Mononuclear cell (primary cell): ENCODE measurements at regions not wholly inside any gene's neighbourhood (a gene's known extent, or its start where the extent isn't known, plus 50 kb on each side); places are given as distances from the start of the nearest gene placed in this dataset.

ENCODE experiments used
- H3K27me3 ChIP-seq: 2 replicates; pipeline ENCODE4 v1.6.0; 2011; ENCODE audit warnings: low read length, control low read depth; ENCODE audit not compliant: insufficient read depth
- H3K4me1 ChIP-seq: 2 replicates; pipeline ENCODE4 v1.5.1; 2011; ENCODE audit warnings: mild to moderate bottlenecking, low read length, control low read depth; ENCODE audit not compliant: insufficient read depth
- H3K4me3 ChIP-seq: 2 replicates; pipeline ENCODE4 v1.5.1; 2011; ENCODE audit warnings: mild to moderate bottlenecking, low read length, moderate library complexity
- H3K9me3 ChIP-seq: 2 replicates; pipeline ENCODE4 v1.5.1; 2011; ENCODE audit warnings: low read depth, mild to moderate bottlenecking, control low read depth, low read length

DNA sequence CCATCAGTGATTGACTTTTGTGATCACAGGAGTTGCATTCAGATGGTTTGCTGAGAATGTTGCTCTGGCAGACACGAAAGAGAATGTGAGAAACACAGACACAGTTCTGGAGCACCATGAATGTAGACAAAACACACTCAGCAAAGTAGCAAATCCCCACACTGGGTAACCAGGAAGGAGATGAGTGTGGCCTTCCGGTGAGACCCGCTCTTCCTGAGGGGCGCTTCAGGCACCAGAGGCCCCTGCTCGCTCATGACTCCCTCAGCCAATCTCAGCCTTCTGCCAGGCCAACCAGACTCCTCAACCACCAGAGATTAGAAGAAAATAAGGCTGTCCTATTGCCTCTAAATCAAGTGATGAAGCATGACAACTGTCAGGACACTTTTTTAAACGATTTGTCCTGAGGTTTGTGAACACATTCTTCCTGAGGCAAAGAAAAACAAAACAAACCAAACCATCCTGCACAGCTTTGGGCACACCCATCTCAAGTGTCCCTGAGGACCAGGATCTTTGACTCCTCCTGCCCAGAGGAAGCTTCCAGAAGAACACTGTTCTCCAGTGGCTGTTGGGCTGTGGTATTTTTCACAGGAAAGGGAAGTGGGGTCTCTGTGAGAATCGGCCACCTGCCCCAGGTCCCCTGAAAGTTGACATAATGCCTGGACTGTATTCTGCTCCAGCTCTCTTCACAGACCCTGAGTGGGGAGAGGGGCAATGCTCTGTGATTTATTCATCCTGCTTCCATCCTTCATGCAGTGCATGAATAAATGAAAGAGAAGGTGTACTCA lies 152.8 kb downstream of the BCL11A start:
- no peak overlapping the region for H3K4me3 ChIP-seq
- H3K27me3 ChIP-seq, result no peaks in the 10 kb centered on the region
- peaks cover 9% of the 10 kb centered on the region for H3K4me1 ChIP-seq
- no peaks in the 10 kb centered on the region for H3K9me3 ChIP-seq

DNA sequence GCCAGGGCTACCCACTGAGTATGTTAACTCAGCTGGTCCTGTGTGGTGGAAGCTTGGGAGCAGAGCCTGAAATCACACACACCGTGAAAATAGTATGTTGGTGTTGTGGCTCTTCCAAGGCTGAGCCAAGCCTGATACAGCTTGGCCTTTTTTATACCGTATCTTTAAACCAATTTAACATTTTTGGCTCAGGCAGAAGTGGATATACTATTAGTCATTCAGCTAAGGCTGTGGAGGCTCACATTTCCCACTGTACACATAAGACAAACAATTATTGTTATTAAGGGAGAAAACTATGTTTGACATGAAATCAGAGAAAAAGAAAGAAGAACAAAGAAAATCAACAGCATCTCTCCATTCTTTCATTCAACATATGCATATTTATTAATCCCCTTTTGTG lies 159.0 kb downstream of the BCL11A start:
- Histone ChIP-seq H3K4me1 (peaks cover 19% of the 10 kb centered on the region), H3K9me3 (no peaks in the 10 kb centered on the region), H3K4me3 (no peak overlapping the region), H3K27me3 (no peaks in the 10 kb centered on the region)

DNA sequence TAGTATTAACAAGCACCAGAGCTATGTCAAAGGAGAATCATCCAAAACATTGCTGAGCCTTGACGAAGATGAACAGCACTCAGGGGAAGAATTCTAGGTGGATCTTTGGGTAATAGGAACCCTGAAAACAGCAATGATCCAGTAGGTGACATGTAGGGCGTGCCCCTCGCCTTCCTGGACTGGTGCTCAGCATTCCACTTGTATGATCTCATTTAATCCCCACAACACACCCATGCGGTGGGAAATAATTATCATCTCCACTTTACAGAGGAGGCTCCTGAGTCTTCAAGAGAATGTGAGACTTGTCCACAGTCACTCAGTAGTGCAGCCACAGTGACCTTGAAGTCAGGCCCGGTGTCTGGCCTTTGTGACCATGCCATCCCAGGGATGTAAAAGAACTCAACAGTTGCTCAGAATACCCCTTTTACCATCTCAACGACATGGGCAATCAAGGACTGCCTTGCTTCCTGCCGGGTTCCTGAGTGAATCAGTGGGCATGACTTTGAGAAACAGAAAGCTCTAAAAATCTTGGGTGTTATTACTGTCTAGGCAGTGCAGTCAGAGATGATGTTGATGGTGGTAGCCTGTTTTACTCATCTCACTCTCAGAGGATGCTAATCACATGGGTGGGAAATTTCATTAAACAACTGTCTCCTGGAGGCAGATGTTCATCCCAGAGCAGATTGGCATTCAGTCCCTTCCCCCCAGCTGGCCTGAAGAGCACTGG lies 161.6 kb downstream of the BCL11A start:
- Histone ChIP-seq H3K4me1 (peaks cover 19% of the 10 kb centered on the region), H3K4me3 (no peak overlapping the region), H3K9me3 (no peaks in the 10 kb centered on the region), H3K27me3 (no peaks in the 10 kb centered on the region)

DNA sequence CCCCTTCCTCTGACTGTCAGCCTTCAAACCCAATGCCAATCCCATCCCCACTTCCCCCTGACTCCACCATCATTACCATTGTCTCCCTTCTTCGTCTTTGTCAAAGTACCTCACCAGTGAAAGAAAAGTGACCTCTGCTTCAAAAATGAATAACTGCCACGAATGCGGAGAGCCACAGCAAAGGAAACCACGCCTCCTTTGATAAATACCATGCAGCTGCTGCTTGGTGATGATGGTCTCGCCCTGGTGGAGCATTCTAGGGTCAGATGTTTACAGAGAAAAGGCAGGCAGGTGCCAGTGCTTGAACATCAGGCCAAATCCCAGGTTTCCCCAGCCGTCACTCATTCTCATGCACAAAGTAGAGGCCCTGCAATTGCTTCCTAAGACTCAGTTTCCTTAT lies 162.2 kb downstream of the BCL11A start:
- H3K4me3 ChIP-seq, result no peak overlapping the region
- H3K9me3 ChIP-seq, result no peaks in the 10 kb centered on the region
- no peaks in the 10 kb centered on the region for H3K27me3 ChIP-seq
- H3K4me1 ChIP-seq, result peaks cover 21% of the 10 kb centered on the region

DNA sequence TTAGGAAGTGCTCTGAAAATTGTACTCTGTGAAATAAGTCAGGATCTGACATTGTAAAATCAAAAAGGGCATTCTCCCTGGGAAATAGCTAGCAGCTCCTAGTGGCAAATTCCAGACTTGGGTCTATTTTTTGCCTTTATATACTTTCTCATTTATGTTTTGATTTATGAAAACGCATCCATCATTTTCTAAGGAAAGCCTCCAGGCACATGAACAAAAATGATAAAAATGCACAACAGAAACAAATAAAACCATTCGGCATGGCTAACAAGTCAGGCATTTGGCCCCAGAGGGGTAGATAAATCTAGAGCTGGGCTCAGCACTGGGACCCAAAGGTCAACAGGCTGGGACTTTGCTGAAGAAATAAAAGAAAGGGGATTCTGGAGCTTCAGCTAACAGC lies 167.0 kb downstream of the BCL11A start:
- H3K9me3 ChIP-seq, result no peaks in the 10 kb centered on the region
- H3K4me1 ChIP-seq, result peaks cover 40% of the 10 kb centered on the region
- H3K4me3 ChIP-seq, result no peak overlapping the region
- no peaks in the 10 kb centered on the region for H3K27me3 ChIP-seq

DNA sequence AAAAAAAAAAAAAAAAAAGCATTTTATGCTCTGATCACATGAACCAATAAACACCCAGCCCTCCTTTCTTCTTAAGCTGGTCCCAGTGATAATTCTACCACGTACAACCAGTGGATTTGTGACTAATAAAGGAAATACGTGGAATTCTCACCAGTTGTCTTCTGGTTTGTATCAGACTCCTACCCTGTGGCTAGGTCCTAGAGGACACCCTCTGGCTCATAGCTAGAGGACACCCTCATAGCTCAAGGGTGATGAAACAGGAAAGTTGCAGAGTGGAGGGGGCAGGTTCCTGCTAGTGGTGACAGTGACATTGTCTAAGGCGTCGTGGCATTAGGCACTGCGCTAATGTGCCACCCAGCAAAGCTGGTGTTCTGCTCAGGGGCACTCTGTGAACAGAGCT lies 167.8 kb downstream of the BCL11A start:
- Histone ChIP-seq H3K4me1 (peaks cover 32% of the 10 kb centered on the region), H3K9me3 (no peaks in the 10 kb centered on the region), H3K4me3 (no peak overlapping the region), H3K27me3 (no peaks in the 10 kb centered on the region)

DNA sequence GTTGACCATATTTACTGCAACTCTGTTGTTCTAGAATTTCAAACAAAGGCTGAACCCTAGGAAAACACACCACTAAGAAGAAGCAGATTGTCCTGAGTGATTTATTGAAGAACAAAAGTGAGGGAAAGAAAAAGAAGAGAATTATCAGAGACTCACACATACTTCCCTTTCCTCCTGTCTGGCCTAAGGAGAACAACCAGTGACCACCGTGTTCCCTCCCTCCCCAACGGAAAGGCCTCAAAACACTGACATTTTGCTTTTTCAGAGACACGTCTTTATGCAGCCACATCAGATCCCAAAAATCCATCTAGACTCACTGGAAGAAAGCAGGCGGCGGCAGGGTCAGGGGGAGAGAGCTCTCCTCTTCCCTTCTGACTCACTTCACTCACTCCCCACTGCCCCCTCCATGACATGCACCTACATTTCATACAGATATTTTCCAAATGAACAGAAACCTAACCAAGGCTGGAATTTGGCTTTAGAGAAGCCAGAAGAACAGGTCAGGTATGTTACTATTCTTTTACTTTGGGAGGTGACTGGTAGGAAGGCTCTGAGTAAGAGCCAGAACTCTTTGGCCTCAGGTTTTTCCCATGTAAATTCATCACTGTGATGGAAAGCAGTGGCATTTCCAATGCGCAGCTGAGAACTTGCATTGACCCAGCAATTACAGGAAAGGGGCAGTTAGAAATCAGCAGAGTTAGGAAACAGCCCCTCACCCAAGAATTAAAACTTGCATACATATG lies 169.9 kb downstream of the BCL11A start:
- Histone ChIP-seq H3K9me3 (no peaks in the 10 kb centered on the region), H3K4me3 (no peak overlapping the region), H3K27me3 (no peaks in the 10 kb centered on the region), H3K4me1 (peaks cover 34% of the 10 kb centered on the region)

DNA sequence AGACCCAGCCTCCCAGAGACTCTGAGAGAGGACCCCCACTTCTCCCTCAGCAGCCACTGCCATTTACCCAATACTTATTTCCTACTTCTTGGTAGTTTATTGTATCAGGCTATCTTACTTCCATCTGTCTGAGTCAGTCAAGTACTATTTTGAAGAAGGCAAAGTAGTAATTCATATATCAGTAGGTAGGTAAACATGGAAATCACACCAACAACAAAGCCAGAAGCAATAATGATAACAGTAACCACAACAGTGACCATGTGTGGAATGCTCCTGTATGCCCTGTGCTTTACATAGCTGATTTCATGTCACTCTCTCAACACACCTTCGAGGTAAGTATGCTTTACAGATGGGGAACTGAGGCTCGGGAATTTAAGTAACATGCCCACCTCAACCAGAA lies 173.0 kb downstream of the BCL11A start:
- Histone ChIP-seq H3K27me3 (no peaks in the 10 kb centered on the region), H3K4me3 (no peak overlapping the region), H3K9me3 (no peaks in the 10 kb centered on the region), H3K4me1 (peaks cover 34% of the 10 kb centered on the region)

DNA sequence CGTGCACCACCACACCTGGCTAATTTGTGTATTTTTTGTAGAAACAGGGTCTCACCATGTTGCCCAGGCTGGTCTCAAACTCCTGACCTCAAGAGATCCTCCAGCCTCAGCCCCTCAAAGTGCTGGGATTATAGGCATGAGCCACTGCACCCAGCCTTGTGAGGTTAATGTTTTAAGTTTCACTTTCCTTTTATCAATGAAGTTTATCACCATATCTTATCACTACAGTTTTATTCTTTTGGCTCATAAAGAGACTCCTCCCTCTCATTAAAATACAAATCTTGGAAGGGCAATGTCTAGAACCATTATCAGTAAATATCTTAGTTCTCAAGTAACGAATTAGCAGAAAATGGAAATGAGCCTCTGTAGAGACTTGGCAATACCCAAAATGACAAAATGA lies 173.8 kb downstream of the BCL11A start:
- Histone ChIP-seq H3K4me3 (no peak overlapping the region), H3K9me3 (no peaks in the 10 kb centered on the region), H3K27me3 (no peaks in the 10 kb centered on the region), H3K4me1 (peaks cover 27% of the 10 kb centered on the region)

DNA sequence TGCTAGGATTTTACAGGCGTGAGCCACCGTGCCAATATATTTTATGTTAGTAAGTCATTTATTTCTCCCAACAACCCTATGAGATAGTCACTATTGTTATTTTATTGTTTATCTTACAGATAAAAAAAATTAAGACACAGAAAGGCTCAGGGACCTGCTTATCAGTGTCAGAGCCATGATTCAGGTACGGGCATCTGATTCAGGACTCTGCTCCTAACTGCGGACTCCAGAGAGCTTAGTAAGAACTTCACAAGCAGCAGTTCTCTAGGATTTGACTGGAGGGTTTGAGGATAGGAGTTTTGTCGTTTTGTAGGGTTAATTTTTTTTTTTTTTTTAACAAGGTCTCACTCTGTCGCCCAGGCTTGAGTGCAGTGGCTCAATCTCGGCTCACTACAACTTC lies 174.2 kb downstream of the BCL11A start:
- no peaks in the 10 kb centered on the region for H3K9me3 ChIP-seq
- peaks cover 26% of the 10 kb centered on the region for H3K4me1 ChIP-seq
- H3K4me3 ChIP-seq, result no peak overlapping the region
- H3K27me3 ChIP-seq, result no peaks in the 10 kb centered on the region

DNA sequence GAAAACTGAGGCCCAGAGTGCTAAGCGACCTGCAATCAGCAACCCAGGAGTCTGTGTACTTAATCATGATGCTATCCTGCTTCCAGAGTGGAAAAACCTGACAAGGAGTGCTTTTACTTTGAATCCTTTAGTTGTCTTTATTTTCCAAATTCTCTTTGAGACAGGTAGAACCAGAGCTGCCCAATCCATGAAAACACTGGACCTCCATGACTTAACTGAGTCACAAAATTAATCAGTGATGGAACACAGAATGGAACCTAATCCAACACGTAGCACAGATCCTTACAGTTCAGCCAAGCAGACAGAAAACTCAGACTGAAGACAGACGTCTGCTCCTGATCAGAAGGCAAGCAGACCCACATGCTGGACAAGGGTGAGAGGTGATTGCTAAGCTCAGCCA lies 175.6 kb downstream of the BCL11A start:
- Histone ChIP-seq H3K27me3 (no peaks in the 10 kb centered on the region), H3K4me3 (no peak overlapping the region), H3K4me1 (peaks cover 20% of the 10 kb centered on the region), H3K9me3 (no peaks in the 10 kb centered on the region)

DNA sequence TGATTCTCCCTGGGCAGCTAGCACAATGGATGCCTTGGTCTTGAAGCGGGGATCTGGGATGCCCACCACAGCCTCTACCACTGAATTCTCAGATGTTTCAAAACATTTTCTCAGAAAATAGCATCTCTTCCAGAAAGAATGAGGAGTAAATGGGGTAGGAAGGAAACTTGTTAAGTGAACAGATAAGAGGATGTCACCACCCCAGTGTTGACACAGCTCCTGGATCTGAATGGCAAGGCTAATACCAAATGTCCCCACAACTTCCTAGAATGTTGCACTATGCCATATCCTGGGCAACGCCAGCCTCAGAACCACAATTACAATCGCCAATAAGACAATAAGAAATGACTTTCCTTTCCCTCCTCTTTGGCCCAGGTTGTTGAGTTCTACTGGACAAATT lies 177.2 kb downstream of the BCL11A start:
- H3K9me3 ChIP-seq, result no peaks in the 10 kb centered on the region
- H3K4me1 ChIP-seq, result peaks cover 33% of the 10 kb centered on the region
- no peak overlapping the region for H3K4me3 ChIP-seq
- H3K27me3 ChIP-seq, result no peaks in the 10 kb centered on the region

DNA sequence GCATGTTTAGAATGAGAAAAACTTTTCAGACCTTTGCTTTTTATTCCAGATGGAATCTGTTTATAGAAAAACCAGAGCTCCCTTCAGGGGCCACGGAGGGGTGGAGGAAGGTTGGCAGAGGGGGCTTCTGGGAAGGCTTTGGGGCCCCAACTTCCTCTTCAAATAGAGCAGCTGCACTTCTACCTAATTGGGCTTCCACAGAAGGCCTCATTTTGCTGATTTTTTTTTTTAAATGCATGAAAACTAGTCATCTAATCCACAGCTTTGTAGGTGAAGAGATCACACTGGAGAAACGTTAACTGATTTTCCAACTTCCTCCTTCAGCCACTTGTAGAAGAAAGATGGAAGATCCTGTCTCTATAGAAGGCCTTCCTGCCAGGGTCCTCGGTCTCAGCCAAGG lies 181.8 kb downstream of the BCL11A start:
- no peak overlapping the region for H3K4me3 ChIP-seq
- peaks cover 44% of the 10 kb centered on the region for H3K4me1 ChIP-seq
- H3K27me3 ChIP-seq, result no peaks in the 10 kb centered on the region
- H3K9me3 ChIP-seq, result no peaks in the 10 kb centered on the region

DNA sequence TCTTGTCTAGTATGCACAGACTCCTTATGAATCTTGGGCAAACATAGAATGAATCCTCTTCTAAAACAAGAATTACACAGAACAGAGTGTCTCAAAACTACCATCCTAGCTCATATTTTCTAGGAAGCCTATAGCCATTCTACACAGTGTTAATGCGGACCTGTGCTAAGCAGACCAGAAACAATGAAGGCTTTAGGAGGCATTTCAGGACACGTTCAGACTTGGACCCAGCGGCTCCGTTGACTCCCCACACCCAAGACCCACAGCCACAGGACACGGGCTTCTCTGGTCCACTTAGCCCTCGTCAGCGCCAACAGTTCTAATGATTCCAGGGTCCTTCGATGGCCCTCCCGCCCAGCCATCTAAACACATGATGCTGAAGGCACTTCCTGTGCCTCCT lies 182.2 kb downstream of the BCL11A start:
- Histone ChIP-seq H3K27me3 (no peaks in the 10 kb centered on the region), H3K9me3 (no peaks in the 10 kb centered on the region), H3K4me3 (no peak overlapping the region), H3K4me1 (peaks cover 44% of the 10 kb centered on the region)

DNA sequence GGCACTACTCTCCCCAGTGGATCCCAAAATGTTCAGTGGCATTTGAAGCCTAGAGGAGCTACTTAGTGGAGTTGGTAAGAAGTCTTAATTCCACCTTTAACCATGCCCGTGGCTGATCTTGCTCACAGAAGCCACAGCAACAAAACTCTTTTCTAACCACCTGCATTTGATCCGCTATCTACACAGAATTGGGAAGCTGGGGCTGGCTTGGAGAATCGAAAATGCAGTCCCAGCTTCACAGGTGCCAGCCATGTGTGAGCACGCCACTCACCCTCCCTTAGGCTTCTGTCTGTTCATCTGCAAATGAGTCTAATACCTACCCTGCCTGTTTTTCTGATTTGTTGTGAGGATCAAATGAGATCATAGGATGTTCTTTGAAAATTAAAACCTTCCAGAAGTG lies 182.6 kb downstream of the BCL11A start:
- peaks cover 44% of the 10 kb centered on the region for H3K4me1 ChIP-seq
- no peaks in the 10 kb centered on the region for H3K27me3 ChIP-seq
- no peak overlapping the region for H3K4me3 ChIP-seq
- H3K9me3 ChIP-seq, result no peaks in the 10 kb centered on the region
